BJ (cell line): ENCODE measurements at regions not wholly inside any gene's neighbourhood (a gene's known extent, or its start where the extent isn't known, plus 50 kb on each side); places are given as distances from the start of the nearest gene placed in this dataset.

Experiments
- CTCF ChIA-PET: fragments of 350-600 bp; formaldehyde crosslinking; extraction: SDS; loops from one replicate; lab custom pipeline; 2021; ENCODE audit warnings: antibody characterized with exemption, inconsistent platforms; lab: Yijun Ruan, JAX
- POLR2A ChIA-PET: fragments of 300-600 bp; sonication (Branson Sonifier 250); formaldehyde crosslinking; extraction: SDS; loops from one replicate; lab custom pipeline; 2021; ENCODE audit warnings: antibody characterized with exemption; lab: Charles Lee
- DNase-seq: peaks from one replicate; pipeline ENCODE4 v3.0.0-alpha.2; 2011; ENCODE audit warnings: low read depth
- H3K27me3 ChIP-seq: 2 replicates; pipeline ENCODE4 v1.6.0; 2011; ENCODE audit warnings: low read length; ENCODE audit not compliant: control insufficient read depth, insufficient read depth
- H3K36me3 ChIP-seq: 2 replicates; pipeline ENCODE4 v1.5.1; 2011; ENCODE audit warnings: low read length; ENCODE audit not compliant: control insufficient read depth, insufficient read depth
- H3K4me3 ChIP-seq: 2 replicates; pipeline ENCODE4 v1.5.1; 2011; ENCODE audit warnings: low read depth, mild to moderate bottlenecking, control low read depth, low read length
- TF ChIP-seq, protein P1 (sequence below): IDR thresholded peaks from 2 replicates; pipeline ENCODE4 v1.5.1; 2011; ENCODE audit warnings: low read depth, mild to moderate bottlenecking, control low read depth, inconsistent platforms, low read length, moderate library complexity; ENCODE audit not compliant: insufficient read depth

DNA sequence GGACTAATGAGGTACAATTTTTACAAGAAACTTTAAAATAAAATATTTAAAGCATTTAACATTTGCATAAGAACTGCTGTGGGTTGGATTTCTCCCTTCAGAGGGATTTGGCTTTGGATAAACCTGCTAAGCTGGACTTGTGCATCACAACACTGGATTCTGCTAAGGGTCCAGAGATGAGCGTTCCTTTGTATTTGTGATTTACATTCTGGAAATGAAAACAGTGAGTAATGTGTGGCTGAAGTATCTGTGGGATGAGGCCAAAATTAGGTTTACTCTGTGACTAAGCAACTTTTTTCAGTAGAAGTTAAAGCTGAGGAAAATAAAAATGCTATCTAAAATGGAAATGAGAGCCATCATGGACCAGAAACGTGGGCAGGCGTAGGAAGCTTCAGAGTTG lies 494.3 kb downstream of the EPM2A start:
- POLR2A ChIA-PET, result no interaction called here
- H3K4me3 ChIP-seq, result no peak overlapping the region
- peak; percentile 19 for DNase-seq
- CTCF ChIA-PET, result interaction anchor here (0.6 kb wide), 1 partner anchor 74 kb away, joined by 3 read pairs; no protein-coding TSS in a partner anchor
- no peaks in the 10 kb centered on the region for H3K36me3 ChIP-seq
- H3K27me3 ChIP-seq, result no peaks in the 10 kb centered on the region
- TF ChIP-seq, protein P1, sequence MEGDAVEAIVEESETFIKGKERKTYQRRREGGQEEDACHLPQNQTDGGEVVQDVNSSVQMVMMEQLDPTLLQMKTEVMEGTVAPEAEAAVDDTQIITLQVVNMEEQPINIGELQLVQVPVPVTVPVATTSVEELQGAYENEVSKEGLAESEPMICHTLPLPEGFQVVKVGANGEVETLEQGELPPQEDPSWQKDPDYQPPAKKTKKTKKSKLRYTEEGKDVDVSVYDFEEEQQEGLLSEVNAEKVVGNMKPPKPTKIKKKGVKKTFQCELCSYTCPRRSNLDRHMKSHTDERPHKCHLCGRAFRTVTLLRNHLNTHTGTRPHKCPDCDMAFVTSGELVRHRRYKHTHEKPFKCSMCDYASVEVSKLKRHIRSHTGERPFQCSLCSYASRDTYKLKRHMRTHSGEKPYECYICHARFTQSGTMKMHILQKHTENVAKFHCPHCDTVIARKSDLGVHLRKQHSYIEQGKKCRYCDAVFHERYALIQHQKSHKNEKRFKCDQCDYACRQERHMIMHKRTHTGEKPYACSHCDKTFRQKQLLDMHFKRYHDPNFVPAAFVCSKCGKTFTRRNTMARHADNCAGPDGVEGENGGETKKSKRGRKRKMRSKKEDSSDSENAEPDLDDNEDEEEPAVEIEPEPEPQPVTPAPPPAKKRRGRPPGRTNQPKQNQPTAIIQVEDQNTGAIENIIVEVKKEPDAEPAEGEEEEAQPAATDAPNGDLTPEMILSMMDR, result no peak

DNA sequence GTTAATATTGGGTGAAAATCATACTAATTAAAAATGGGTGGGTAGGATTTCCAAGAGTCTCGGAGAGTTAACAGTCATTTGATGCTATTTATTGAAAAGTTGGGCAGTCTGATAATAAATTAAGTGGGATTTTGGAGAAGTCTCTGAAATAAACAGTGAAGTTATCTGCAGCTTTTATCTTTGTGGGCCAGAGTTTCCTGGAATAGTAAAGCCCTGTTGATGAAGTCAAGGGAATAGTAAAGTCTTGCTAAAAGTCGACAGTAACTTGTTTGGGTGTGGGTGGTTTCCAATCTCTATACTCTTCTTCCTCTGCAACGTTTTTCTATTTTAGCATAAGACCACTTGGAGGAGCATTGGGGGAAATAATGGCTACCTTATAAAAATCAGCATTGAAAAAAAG lies 493.6 kb downstream of the EPM2A start:
- TF ChIP-seq, protein P1, result no peak
- ChIA-PET POLR2A (no interaction called here), CTCF (no interaction called here)
- DNase-seq, result no peak
- Histone ChIP-seq H3K36me3 (no peaks in the 10 kb centered on the region), H3K4me3 (no peak overlapping the region), H3K27me3 (no peaks in the 10 kb centered on the region)

DNA sequence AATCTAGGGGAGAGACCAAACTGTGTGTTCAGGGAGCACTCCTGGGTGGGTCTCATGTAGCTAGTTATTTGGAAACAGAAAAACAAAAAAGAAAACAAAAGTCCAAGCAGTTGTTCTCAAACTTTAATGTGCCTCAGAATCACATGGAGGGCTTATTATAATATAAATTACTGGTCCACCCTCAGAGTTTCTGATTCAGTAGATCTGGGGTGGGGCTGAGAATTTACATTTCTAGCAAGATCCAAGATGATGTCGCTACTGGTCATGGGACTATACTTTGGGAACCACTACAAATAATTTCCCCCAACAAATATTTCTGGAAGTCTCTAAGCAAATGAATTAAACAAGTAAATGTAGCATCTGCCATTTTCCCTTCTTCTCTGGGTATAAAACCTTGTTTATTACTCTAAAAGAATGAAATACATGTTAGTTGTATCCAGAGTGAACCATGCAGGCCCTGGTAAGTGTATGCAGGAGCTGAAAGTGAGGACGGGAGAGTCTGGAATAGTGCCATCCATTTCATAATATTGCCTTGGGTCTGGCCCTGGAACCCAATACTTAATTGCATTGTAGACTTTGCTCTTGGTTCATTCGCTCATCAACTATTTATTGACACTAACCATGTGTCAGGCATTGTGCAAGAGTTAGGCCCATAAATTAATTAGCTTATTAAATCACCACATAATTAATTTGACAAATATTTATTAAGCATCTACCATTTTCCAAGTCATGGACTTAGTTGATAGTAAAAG lies 490.8 kb downstream of the EPM2A start:
- H3K27me3 ChIP-seq, result no peaks in the 10 kb centered on the region
- ChIA-PET CTCF (interaction anchor here (0.6 kb wide), 2 partner anchors 38 to 651 kb away, joined by 3 read pairs; no protein-coding TSS in a partner anchor), POLR2A (no interaction called here)
- TF ChIP-seq, protein P1, result no peak
- H3K36me3 ChIP-seq, result no peaks in the 10 kb centered on the region
- no peak for DNase-seq
- H3K4me3 ChIP-seq, result no peak overlapping the region

DNA sequence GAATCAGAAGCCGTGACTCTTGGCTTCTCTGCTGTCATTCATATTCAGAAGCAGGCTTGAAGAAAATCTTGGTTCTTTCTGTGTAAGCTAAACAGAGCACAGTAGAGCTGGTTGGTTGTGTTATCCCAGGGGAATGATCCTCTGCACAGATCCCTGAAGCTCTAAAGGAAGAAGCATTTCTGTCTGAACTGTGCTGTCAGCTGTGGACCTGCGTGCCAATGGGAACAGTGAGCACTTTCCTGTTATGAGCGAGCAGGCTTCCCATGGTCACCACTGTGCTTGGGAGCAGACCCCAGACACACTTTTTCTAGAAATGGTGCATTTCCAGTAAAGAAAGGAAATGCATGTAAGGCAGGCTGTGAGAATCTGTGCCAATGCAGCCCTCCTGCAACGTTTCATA lies 490.2 kb downstream of the EPM2A start:
- DNase-seq, result no peak

DNA sequence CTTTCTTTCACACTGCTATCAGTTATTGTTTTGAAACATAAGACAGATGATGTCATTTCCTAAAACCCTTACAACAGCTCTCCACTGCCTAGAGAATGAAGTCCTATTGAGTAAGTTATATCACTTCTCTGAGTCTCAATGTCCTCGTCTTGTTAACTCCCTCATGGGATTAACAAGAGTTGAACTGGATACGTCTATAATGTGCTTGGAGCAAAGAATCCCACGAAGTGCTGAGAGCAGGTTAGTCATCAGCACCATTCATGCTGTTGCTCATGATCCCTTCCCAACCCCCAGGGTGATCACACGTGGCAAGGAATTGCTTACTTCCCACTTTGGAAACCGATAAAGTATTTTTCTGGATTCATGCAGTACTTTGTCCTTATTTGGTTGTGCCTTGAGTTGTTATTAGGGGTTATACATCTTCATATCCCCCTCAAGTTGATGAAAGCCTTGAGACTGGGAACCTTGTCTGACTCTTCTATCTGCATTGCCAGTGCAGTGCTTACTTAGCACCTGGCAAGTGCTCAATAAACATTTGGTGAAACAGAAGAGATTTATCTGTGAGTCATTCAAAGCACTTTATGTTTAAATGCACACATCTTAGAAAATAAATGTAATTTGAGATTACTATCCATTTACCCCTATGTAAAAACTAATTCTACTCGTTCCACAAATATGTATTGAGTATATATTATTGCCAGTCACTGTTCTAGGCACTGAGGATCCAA lies 487.5 kb downstream of the EPM2A start:
- ChIA-PET POLR2A (no interaction called here), CTCF (no interaction called here)
- DNase-seq, result peak; percentile 30
- Histone ChIP-seq H3K36me3 (no peaks in the 10 kb centered on the region), H3K4me3 (no peak overlapping the region), H3K27me3 (no peaks in the 10 kb centered on the region)
- TF ChIP-seq, protein P1, result no peak

More for the DNA sequence above, 490.2 kb downstream of the EPM2A start:
- Histone ChIP-seq H3K4me3 (no peak overlapping the region), H3K36me3 (no peaks in the 10 kb centered on the region), H3K27me3 (no peaks in the 10 kb centered on the region)
- ChIA-PET CTCF (interaction anchor here (0.6 kb wide), 1 partner anchor 650 kb away, joined by 3 read pairs; no protein-coding TSS in a partner anchor), POLR2A (no interaction called here)
- TF ChIP-seq, protein P1, result no peak
